ENCODE measurements at regions not wholly inside any gene's neighbourhood (a gene's known extent, or its start where the extent isn't known, plus 50 kb on each side); places are given as distances from the start of the nearest gene placed in this dataset.

DNA sequence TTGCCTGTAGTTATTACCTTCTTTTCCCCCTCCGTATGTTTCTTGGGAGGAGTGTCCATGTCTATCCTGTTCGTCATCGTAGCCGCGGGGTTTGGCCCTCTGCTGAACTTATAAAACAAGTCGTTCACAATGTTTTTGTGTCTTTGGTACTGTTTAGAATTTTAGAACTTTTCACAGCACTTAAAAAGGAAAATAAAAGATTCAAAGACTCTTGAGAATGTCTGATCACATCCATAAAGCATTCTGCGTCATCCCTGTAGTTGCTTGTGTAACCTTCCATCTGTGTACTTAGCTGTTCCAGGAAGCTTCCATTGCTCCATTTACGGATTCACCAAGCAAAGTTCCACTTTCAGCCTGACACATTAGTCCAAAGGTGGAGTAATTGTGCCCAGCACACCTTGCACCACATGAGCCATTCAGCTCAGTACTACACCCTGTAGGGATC, 677.1 kb upstream of the NR2F2 start:
- DNase-seq, result no peak
- intact Hi-C loops (cut with DNase I), result no loop called here
- H3K4me1 ChIP-seq, result no peaks in the 10 kb centered on the region
- H3K27me3 ChIP-seq, result no peaks in the 10 kb centered on the region
- no peak for ATAC-seq
- H3K4me3 ChIP-seq, result no peak overlapping the region
- no peak overlapping the region for H3K27ac ChIP-seq
- no peaks in the 10 kb centered on the region for H3K36me3 ChIP-seq
- TF ChIP-seq, protein P1, sequence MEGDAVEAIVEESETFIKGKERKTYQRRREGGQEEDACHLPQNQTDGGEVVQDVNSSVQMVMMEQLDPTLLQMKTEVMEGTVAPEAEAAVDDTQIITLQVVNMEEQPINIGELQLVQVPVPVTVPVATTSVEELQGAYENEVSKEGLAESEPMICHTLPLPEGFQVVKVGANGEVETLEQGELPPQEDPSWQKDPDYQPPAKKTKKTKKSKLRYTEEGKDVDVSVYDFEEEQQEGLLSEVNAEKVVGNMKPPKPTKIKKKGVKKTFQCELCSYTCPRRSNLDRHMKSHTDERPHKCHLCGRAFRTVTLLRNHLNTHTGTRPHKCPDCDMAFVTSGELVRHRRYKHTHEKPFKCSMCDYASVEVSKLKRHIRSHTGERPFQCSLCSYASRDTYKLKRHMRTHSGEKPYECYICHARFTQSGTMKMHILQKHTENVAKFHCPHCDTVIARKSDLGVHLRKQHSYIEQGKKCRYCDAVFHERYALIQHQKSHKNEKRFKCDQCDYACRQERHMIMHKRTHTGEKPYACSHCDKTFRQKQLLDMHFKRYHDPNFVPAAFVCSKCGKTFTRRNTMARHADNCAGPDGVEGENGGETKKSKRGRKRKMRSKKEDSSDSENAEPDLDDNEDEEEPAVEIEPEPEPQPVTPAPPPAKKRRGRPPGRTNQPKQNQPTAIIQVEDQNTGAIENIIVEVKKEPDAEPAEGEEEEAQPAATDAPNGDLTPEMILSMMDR (IDR thresholded peaks at IDR 0.05), result no peak
- no peaks in the 10 kb centered on the region for H3K9me3 ChIP-seq

DNA sequence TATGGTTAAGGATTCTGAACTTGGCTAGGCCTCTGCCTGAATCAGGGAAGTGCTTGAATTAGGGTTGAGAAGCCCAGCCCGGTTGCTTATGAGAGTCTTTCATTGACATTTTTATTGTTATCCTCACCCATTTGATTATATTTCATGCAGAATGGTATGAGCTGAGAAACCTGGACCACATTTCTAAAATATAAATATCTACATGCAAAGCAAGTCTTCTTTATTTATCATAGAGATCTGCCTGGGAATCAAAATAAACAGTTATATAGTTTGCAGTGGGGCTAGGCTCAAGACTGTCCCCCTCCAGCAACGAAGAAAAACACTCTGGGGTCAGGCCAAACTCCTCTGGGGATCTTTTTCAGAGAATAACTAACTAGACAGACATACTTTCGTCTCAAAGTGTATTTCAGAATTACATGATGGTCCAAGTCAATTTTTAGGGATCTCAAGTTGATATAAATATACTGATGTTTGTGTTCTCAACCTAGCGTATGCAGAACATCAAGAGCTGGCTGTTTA, 675.4 kb upstream of the NR2F2 start:
- no peak for DNase-seq
- H3K9me3 ChIP-seq, result no peaks in the 10 kb centered on the region
- no peak overlapping the region for H3K27ac ChIP-seq
- no peaks in the 10 kb centered on the region for H3K36me3 ChIP-seq
- no peak for ATAC-seq
- H3K4me1 ChIP-seq, result no peaks in the 10 kb centered on the region
- H3K27me3 ChIP-seq, result no peaks in the 10 kb centered on the region
- TF ChIP-seq, protein P1 (IDR thresholded peaks at IDR 0.05), result no peak
- intact Hi-C loops (cut with DNase I), result no loop called here
- H3K4me3 ChIP-seq, result no peak overlapping the region

DNA sequence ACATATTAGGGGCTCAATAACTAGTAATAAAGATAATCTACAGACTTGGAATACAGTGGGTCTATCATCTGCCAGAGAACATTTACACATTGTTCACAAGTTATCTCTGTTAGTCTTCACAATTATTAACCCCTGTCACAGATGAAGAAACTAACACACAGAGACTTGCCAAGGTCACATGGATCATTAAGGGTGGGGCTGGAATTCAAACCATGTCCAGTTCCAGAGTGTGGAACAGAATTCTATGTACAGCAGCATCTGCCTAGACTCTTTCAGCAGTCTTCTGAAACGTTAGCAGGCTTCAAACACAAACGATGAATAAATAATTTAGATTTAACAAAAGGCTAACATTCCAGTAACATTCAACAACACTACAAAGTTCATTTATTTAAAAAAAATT, 673.9 kb upstream of the NR2F2 start:
- H3K4me3 ChIP-seq, result no peak overlapping the region
- no peaks in the 10 kb centered on the region for H3K9me3 ChIP-seq
- H3K27ac ChIP-seq, result no peak overlapping the region
- intact Hi-C loops (cut with DNase I), result no loop called here
- H3K4me1 ChIP-seq, result no peaks in the 10 kb centered on the region
- TF ChIP-seq, protein P1 (IDR thresholded peaks at IDR 0.05), result no peak
- H3K36me3 ChIP-seq, result no peaks in the 10 kb centered on the region
- no peaks in the 10 kb centered on the region for H3K27me3 ChIP-seq
- no peak for ATAC-seq
- no peak for DNase-seq

DNA sequence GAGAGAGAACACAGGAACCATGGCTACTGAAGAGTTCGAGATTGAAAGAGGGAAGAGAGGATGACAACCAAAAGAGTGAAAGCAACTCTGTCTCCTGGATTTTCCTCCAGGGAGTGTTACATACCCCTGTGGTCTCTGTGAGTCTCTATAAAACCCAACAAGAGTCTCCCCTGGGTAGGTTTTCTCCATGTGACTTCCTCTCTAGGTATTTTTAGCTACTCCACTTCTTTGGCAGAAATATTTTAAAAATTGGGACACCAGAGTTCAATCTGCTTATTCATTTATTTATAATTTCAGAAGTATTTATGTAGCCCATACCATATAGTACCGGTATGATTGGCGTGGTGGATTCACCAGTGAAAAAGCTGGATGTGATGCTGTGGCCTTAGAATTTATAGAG, 671.7 kb upstream of the NR2F2 start:
- H3K27me3 ChIP-seq, result no peaks in the 10 kb centered on the region
- DNase-seq, result no peak
- H3K4me3 ChIP-seq, result no peak overlapping the region
- no peaks in the 10 kb centered on the region for H3K9me3 ChIP-seq
- H3K27ac ChIP-seq, result no peak overlapping the region
- H3K36me3 ChIP-seq, result no peaks in the 10 kb centered on the region
- ATAC-seq, result no peak
- intact Hi-C loops (cut with DNase I), result no loop called here
- TF ChIP-seq, protein P1 (IDR thresholded peaks at IDR 0.05), result no peak
- no peaks in the 10 kb centered on the region for H3K4me1 ChIP-seq

DNA sequence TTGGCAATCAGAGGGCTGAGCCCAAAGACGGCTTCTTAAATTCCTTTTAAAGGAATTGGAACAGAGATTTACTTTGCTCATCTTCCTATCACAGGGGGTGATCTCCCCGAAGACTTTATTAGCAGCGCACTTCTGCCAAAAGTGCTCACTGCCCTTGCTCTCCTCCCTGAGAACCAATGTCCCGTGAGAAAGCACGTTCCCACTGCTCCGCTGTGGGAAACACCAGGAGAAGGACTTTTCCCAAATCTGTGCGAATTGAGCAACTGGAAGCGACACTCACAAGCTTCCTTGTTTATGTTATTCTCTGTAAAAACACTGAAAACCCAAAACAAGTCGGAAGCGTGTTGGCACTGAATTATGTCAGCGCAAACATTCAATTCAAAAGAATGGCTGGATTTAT, 670.8 kb upstream of the NR2F2 start:
- ATAC-seq (no peak), DNase-seq (peak in 1 of 4 donors; percentile 48)
- intact Hi-C loops (cut with DNase I), result no loop called here
- H3K36me3 ChIP-seq, result no peaks in the 10 kb centered on the region
- TF ChIP-seq, protein P1 (IDR thresholded peaks at IDR 0.05), result no peak
- no peak overlapping the region for H3K27ac ChIP-seq
- no peaks in the 10 kb centered on the region for H3K9me3 ChIP-seq
- no peak overlapping the region for H3K4me3 ChIP-seq
- no peaks in the 10 kb centered on the region for H3K4me1 ChIP-seq
- H3K27me3 ChIP-seq, result no peaks in the 10 kb centered on the region
